IMR-90 (cell line): ENCODE measurements at regions not wholly inside any gene's neighbourhood (a gene's known extent, or its start where the extent isn't known, plus 50 kb on each side); places are given as distances from the start of the nearest gene placed in this dataset.

Experiments used
- ATAC-seq: fragments of 200-7000 bp; cut with Tn5 transposase; 2 replicates; pipeline ENCODE4 v1.9.1; 2020; ENCODE audit warnings: low read depth, mild to moderate bottlenecking, moderate library complexity
- BruUV-seq: library from RNA; stranded (reverse); fragments of 400-500 nt; replicated peaks from 2 replicates; lab custom pipeline; 2021; lab: Mats Ljungman, UMichigan
- CTCF ChIA-PET: fragments of 300-600 bp; formaldehyde crosslinking; extraction: SDS; loops from one replicate; lab custom pipeline; 2021; ENCODE audit warnings: antibody characterized with exemption; lab: Yijun Ruan, JAX
- POLR2A ChIA-PET: fragments of 300-600 bp; sonication (Branson Sonifier 250); formaldehyde crosslinking; loops from one replicate; lab custom pipeline; 2022; ENCODE audit warnings: antibody characterized with exemption; ENCODE audit not compliant: unreplicated experiment; lab: Charles Lee
- DNase-seq: peaks from one replicate; pipeline ENCODE4 v3.0.0; 2013
- H2AFZ ChIP-seq: replicated peaks from 2 replicates; pipeline ENCODE3; 2013; ENCODE audit warnings: low read length, mild to moderate bottlenecking; ENCODE audit not compliant: poor library complexity
- H2AK5ac ChIP-seq: 2 replicates; pipeline ENCODE4 v1.6.1; 2013; ENCODE audit warnings: low read depth, low read length, inconsistent platforms
- H2AK9ac ChIP-seq: replicated peaks from 2 replicates; pipeline ENCODE3; 2013; ENCODE audit warnings: mild to moderate bottlenecking, low read depth, low read length, moderate library complexity; ENCODE audit not compliant: poor library complexity
- H2BK120ac ChIP-seq: 2 replicates; pipeline ENCODE4 v1.6.1; 2013; ENCODE audit warnings: low read depth, low read length, inconsistent platforms
- H2BK15ac ChIP-seq: 3 replicates; pipeline ENCODE4 v1.6.1; 2013; ENCODE audit warnings: low read depth, low read length, inconsistent platforms
- H2BK20ac ChIP-seq: 2 replicates; pipeline ENCODE4 v1.6.1; 2013; ENCODE audit warnings: low read depth, mild to moderate bottlenecking, inconsistent platforms, low read length, moderate library complexity
- H2BK5ac ChIP-seq: 2 replicates; pipeline ENCODE4 v1.6.1; 2013; ENCODE audit warnings: mild to moderate bottlenecking, low read depth, low read length, inconsistent platforms; ENCODE audit not compliant: poor library complexity, severe bottlenecking
- H3K14ac ChIP-seq: replicated peaks from 2 replicates; pipeline ENCODE4 v1.6.1; 2013; ENCODE audit warnings: low read depth, low read length, inconsistent platforms
- H3K18ac ChIP-seq: 2 replicates; pipeline ENCODE4 v1.6.1; 2013; ENCODE audit warnings: low read depth, low read length, control low read depth
- H3K23ac ChIP-seq: 2 replicates; pipeline ENCODE4 v1.6.1; 2013; ENCODE audit warnings: low read depth, low read length, inconsistent platforms
- H3K27ac ChIP-seq: 2 replicates; pipeline ENCODE4 v1.5.1; 2013; ENCODE audit warnings: mild to moderate bottlenecking, control low read depth, low read length; ENCODE audit not compliant: insufficient read depth
- H3K27me3 ChIP-seq: 2 replicates; pipeline ENCODE4 v1.6.1; 2013; ENCODE audit warnings: low read length; ENCODE audit not compliant: control insufficient read depth, insufficient read depth
- H3K36me3 ChIP-seq: 2 replicates; pipeline ENCODE4 v1.6.1; 2013; ENCODE audit warnings: low read length, mixed read lengths; ENCODE audit not compliant: control insufficient read depth, insufficient read depth
- H3K4ac ChIP-seq: 2 replicates; pipeline ENCODE4 v1.6.1; 2013; ENCODE audit warnings: low read depth, low read length, inconsistent platforms
- H3K4me1 ChIP-seq: 2 replicates; pipeline ENCODE4 v1.6.1; 2013; ENCODE audit warnings: low read length, mixed read lengths; ENCODE audit not compliant: control insufficient read depth, insufficient read depth
- H3K4me2 ChIP-seq: 2 replicates; pipeline ENCODE4 v1.6.1; 2013; ENCODE audit warnings: low read depth, mild to moderate bottlenecking, control low read depth, low read length, moderate library complexity
- H3K4me3 ChIP-seq: 2 replicates; pipeline ENCODE4 v1.5.1; 2013; ENCODE audit warnings: low read depth, mild to moderate bottlenecking, control low read depth, low read length, moderate library complexity; ENCODE audit not compliant: insufficient read depth
- H3K56ac ChIP-seq: 2 replicates; pipeline ENCODE4 v1.6.1; 2013; ENCODE audit warnings: low read length, inconsistent platforms; ENCODE audit not compliant: insufficient read depth; ENCODE audit errors: extremely low read depth
- H3K79me1 ChIP-seq, 2 experiments: 2 replicates each; pipeline ENCODE4 v1.6.1; 2013; ENCODE audit warnings: low read length in 2 of 2, inconsistent platforms in 1 of 2, low read depth in 1 of 2
- H3K9ac ChIP-seq: 2 replicates; pipeline ENCODE4 v1.6.1; 2013; ENCODE audit warnings: low read depth, low read length, control low read depth
- H3K9me1 ChIP-seq: 2 replicates; pipeline ENCODE4 v1.6.1; 2013; ENCODE audit warnings: low read length, inconsistent platforms; ENCODE audit not compliant: insufficient read depth
- H3K9me3 ChIP-seq: 2 replicates; pipeline ENCODE4 v1.6.1; 2013; ENCODE audit warnings: low read length; ENCODE audit not compliant: control insufficient read depth, insufficient read depth
- H4K20me1 ChIP-seq: 2 replicates; pipeline ENCODE4 v1.6.1; 2013; ENCODE audit warnings: low read length, inconsistent platforms; ENCODE audit not compliant: insufficient read depth
- H4K5ac ChIP-seq: 2 replicates; pipeline ENCODE4 v1.6.1; 2013; ENCODE audit warnings: mild to moderate bottlenecking, low read depth, low read length, control low read depth
- H4K8ac ChIP-seq, 2 experiments: 2 replicates each; pipeline ENCODE4 v1.6.1; 2013; ENCODE audit warnings: low read depth in 2 of 2, low read length in 2 of 2, control low read depth in 1 of 2, inconsistent platforms in 1 of 2
- H4K91ac ChIP-seq: 2 replicates; pipeline ENCODE4 v1.6.1; 2013; ENCODE audit warnings: low read depth, low read length, inconsistent platforms; ENCODE audit not compliant: insufficient read depth
- CEBPB ChIP-seq: IDR thresholded peaks from 2 replicates; pipeline ENCODE4 v1.6.1; 2012; ENCODE audit warnings: low read depth, low read length, improper control_type of control experiment
- CTCF ChIP-seq: conservative IDR thresholded peaks from 2 replicates; pipeline ENCODE4 v1.5.1; 2012; ENCODE audit warnings: mild to moderate bottlenecking, low read depth, low read length, improper control_type of control experiment
- FOS ChIP-seq: fragments of 150-350 bp; IDR thresholded peaks from 2 replicates; pipeline ENCODE4 v1.6.1; 2016; ENCODE audit warnings: low read depth, low read length
- MAZ ChIP-seq: IDR thresholded peaks from 2 replicates; pipeline ENCODE4 v1.6.1; 2012; ENCODE audit warnings: low read depth, mild to moderate bottlenecking, low read length, improper control_type of control experiment, moderate library complexity, borderline replicate concordance
- MXI1 ChIP-seq: IDR thresholded peaks from 2 replicates; pipeline ENCODE4 v1.6.1; 2012; ENCODE audit warnings: low read depth, mild to moderate bottlenecking, low read length, moderate library complexity, borderline replicate concordance
- NFE2L2 ChIP-seq: fragments of 150-350 bp; IDR thresholded peaks from 2 replicates; pipeline ENCODE4 v1.6.1; 2016; ENCODE audit warnings: low read depth, mild to moderate bottlenecking, low read length
- POLR2A ChIP-seq: IDR thresholded peaks from 2 replicates; pipeline ENCODE4 v1.6.1; 2012; ENCODE audit warnings: mild to moderate bottlenecking, low read depth, low read length
- RAD21 ChIP-seq: IDR thresholded peaks from 2 replicates; pipeline ENCODE4 v1.6.1; 2012; ENCODE audit warnings: low read length, improper control_type of control experiment
- RFX5 ChIP-seq: IDR thresholded peaks from 2 replicates; pipeline ENCODE4 v1.8.0; 2012; ENCODE audit warnings: low read depth, mild to moderate bottlenecking, low read length, moderate library complexity
- WGBS, 2 experiments: methylation state at CpG; one replicate each; pipeline versions ENCODE4 v1.1.5 to v1.1.7; 2013; ENCODE audit warnings: missing lambda C conversion rate in 2 of 2; ENCODE audit not compliant: insufficient read length in 1 of 2; ENCODE audit errors: extremely low coverage in 2 of 2; 5-methylcytosine and 5-hydroxymethylcytosine counted together
- dilution Hi-C: fragments of 300-500 bp; cut with HindIII; formaldehyde crosslinking; loops from one replicate; pipeline ENCODE4 v1.14.3; 2018; ENCODE audit warnings: low sequenced_read_pairs; ENCODE audit not compliant: unreplicated experiment
- in situ Hi-C: fragments of 300-500 bp; cut with MboI; formaldehyde crosslinking; loops from 3 replicates; pipeline ENCODE4 v1.14.3; 2019; ENCODE audit warnings: low sequenced_read_pairs, inconsistent platforms, mixed read lengths
- intact Hi-C: fragments of 100-400 bp; cut with micrococcal nuclease; formaldehyde crosslinking; loops from 2 replicates; pipeline ENCODE4 v1.10.0; 2022
- TF ChIP-seq, protein P1 (sequence below): fragments of 150-350 bp; IDR thresholded peaks from 2 replicates; pipeline ENCODE4 v1.6.1; 2017; ENCODE audit warnings: mild to moderate bottlenecking, antibody characterized with exemption, low read length, low read depth
- TF ChIP-seq, protein P2 (sequence below): fragments of 150-350 bp; IDR thresholded peaks from 2 replicates; pipeline ENCODE4 v1.6.1; 2016; ENCODE audit warnings: low read depth, mild to moderate bottlenecking, low read length, moderate library complexity, borderline replicate concordance

GRCh38 chr5:3217771-3218495 is 377.7 kb upstream of the IRX1 start:
- no peak overlapping the region for H3K14ac ChIP-seq
- ChIA-PET POLR2A (no interaction called here), CTCF (no interaction called here)
- peaks cover 53% of the 10 kb centered on the region for H3K9me3 ChIP-seq
- DNase-seq (no peak), ATAC-seq (no peak)
- no peaks in the 10 kb centered on the region for H4K20me1 ChIP-seq
- H2AFZ ChIP-seq: no peak overlapping the region
- no peaks in the 10 kb centered on the region for H3K27me3 ChIP-seq
- no peak overlapping the region for H2BK15ac ChIP-seq
- TF ChIP-seq CEBPB: no peak
- TF ChIP-seq POLR2A: no peak
- no peak for TF ChIP-seq FOS
- TF ChIP-seq CTCF: no peak
- no peak for TF ChIP-seq MXI1
- TF ChIP-seq, protein P1, sequence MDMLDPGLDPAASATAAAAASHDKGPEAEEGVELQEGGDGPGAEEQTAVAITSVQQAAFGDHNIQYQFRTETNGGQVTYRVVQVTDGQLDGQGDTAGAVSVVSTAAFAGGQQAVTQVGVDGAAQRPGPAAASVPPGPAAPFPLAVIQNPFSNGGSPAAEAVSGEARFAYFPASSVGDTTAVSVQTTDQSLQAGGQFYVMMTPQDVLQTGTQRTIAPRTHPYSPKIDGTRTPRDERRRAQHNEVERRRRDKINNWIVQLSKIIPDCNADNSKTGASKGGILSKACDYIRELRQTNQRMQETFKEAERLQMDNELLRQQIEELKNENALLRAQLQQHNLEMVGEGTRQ: no peak
- TF ChIP-seq MAZ: no peak
- TF ChIP-seq, protein P2, sequence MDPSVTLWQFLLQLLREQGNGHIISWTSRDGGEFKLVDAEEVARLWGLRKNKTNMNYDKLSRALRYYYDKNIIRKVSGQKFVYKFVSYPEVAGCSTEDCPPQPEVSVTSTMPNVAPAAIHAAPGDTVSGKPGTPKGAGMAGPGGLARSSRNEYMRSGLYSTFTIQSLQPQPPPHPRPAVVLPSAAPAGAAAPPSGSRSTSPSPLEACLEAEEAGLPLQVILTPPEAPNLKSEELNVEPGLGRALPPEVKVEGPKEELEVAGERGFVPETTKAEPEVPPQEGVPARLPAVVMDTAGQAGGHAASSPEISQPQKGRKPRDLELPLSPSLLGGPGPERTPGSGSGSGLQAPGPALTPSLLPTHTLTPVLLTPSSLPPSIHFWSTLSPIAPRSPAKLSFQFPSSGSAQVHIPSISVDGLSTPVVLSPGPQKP: no peak
- no peak for TF ChIP-seq RAD21
- no peak for TF ChIP-seq RFX5
- no peak for TF ChIP-seq NFE2L2
- in situ Hi-C loops (no loop called here), dilution Hi-C loops (no loop called here), intact Hi-C loops (no loop called here)
- 55% methylated on average over 8 of the region's 22 CpGs; no CpG with 5 or more reads in 1 of the 2 experiments for WGBS, 2 experiments
- no peak overlapping the region for H3K27ac ChIP-seq
- H2BK5ac ChIP-seq: no peak overlapping the region
- no peak overlapping the region for H2AK9ac ChIP-seq
- no peak overlapping the region for H3K18ac ChIP-seq
- no peaks in the 10 kb centered on the region for H3K79me1 ChIP-seq
- H3K9ac ChIP-seq: no peak overlapping the region
- H4K8ac ChIP-seq: no peak overlapping the region
- no peak overlapping the region for H2AK5ac ChIP-seq
- no peak overlapping the region for H3K4me3 ChIP-seq
- no peak overlapping the region for H3K56ac ChIP-seq
- H3K23ac ChIP-seq: no peak overlapping the region
- H3K4ac ChIP-seq: no peak overlapping the region
- H2BK120ac ChIP-seq: no peak overlapping the region
- no peak overlapping the region for H4K91ac ChIP-seq
- H2BK20ac ChIP-seq: no peak overlapping the region
- no peaks in the 10 kb centered on the region for H3K9me1 ChIP-seq
- H3K4me1 ChIP-seq: no peaks in the 10 kb centered on the region
- H4K5ac ChIP-seq: no peak overlapping the region
- BruUV-seq: no TSS peak
- no peaks in the 10 kb centered on the region for H3K36me3 ChIP-seq
- H3K4me2 ChIP-seq: no peak overlapping the region
